Central memory CD4-positive, alpha-beta T cell (primary cell): ENCODE measurements at regions not wholly inside any gene's neighbourhood (a gene's known extent, or its start where the extent isn't known, plus 50 kb on each side); places are given as distances from the start of the nearest gene placed in this dataset.

Experiments used
- DNase-seq: peaks from one replicate; pipeline ENCODE4 v3.0.0; 2022

DNA sequence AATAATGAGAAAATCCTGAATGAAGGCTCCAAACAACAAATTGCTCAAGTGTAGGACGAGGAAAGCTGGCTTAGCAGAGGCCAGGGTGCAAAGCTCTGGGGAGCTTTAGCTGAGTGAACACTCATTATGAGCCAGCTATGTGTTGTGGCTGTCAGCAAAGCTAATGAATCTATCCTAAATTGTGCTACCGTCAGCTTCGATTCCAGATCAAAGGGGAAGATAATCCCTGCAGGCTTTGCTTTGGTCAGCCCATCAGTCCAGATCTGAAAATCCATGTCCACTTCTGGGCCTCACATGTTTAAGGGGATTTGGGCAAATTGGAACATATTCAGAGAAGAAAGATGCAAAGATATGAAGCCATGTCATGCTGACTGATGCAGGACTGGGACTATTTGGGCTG, 180.9 kb upstream of the ZBED5 start:
- DNase-seq = no peak

DNA sequence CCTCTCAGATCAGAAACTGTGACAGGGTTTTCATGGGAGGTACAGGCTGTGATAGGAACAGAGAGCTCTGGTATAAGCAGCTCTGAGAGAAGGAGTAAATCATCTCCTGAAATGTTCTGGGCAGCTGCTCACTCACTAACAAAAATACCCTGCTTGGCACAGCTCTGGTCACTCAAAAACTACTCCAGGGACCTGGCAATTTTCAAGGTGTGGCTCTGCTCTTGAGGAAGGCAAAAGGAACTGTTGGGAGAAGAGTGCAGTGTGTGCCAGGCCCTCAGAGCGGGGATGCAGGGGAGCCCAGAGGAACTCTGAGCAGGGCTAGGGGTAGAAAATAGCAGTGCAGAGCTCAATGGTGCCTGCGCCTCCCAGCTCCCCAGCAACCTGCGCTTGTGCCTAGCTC, 180.5 kb upstream of the ZBED5 start:
- no peak for DNase-seq

DNA sequence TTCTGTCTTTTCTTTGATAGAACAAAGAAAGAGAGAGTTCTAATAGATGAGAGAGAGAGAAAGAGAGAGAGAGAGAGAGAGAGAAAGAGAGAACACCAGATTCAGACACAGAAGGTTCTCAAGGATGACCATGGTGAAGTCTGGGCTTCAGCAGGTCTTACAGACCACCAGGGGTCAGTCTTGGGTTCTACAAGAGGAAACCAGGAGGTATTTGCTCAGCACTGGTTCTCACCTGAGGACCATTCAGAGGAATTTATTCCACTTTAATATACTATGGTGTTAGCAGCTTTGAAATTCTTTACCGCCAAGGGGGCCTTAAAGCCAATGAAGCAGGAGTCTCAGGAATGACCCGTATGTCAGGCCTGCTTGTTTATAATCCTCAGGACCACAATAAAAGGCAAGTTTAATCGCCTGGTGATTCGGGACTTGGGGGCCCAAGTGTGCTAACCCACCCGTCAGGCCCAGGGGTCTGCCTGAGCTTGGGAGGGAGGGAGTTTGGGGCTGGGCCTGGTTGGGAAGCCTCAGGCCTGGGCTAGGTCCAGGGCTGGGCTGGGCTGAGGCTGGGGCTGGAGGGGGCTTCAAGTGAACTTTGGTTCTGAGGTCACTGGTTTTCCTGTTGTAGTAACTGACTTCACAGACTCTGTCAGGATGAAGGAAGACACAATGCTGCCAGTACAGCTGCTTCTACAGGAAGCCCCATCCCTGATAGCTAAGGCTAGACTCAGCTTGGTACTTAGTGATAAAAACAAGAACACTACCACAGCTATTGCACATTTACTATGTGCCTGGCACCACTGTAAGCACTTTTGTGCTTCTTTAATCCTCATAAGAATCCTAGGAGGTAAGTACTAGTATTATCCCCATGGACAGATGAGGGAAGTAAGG, 179.2 kb upstream of the ZBED5 start:
- peak; percentile 57 for DNase-seq

DNA sequence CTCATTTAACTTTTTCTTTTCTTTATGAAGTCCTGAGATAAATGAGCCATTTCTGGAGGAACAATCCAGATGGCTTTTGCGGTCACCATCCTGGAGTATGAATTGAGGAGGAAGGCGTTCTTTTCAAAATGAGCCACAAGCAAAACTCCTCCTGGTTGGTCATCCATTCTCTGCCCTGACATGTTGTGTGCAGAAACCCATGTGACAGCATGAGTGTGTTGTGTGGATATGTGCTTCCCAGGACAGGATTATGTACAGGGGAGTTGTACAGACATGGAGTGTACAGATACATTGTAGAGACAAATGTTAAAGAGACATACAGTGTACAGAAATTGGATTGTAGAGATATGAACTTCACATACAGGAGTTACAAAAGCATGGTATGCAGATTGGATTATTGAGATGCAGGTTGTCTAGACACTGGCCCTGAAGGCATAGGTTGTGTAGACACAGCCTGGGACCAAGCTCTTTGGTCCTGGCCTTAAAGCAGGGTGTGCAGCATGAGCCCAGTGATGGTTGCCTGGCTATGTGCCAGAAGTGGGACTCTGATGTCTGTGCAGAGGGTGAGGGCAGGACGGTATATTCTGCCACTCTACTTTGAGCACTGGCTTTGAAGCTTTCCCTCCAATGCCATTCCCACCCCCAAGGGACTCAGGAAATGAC, 178.5 kb upstream of the ZBED5 start:
- no peak for DNase-seq

DNA sequence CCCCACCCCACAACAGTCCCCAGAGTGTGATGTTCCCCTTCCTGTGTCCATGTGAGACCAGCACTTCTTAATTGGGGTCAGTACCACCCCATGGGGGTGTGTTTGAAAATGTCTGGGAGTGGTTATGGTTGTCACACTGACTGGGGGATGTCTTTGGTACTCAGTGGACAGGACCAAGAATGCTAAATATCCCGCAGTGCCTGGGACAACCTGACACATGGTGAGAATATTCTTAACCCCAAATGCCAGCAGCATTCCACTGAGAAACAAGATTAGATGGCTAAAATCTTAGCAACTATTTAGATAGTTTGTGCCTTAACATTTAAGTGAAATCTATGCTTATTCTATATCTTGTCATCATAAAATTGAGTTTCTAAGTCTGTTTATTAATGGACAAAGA, 177.5 kb upstream of the ZBED5 start:
- no peak for DNase-seq

DNA sequence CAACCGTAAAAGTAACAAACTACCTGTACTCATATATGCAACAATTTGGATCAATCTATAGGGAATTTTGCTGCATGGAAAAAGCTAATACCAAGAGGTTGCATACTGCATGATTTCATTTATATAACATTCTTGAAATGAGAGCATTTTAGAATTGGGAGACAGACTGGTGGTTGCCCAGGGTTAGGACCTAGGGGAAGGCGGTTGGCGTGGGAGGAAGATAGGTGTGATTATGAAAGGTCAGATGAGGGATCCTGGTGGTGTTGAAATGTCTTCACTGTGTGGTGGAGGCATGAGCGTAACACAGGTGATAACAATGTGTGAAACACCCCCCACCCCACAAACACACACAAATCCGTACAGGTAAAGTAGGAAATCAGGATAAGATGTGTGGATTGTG, 176.6 kb upstream of the ZBED5 start:
- DNase-seq = no peak

DNA sequence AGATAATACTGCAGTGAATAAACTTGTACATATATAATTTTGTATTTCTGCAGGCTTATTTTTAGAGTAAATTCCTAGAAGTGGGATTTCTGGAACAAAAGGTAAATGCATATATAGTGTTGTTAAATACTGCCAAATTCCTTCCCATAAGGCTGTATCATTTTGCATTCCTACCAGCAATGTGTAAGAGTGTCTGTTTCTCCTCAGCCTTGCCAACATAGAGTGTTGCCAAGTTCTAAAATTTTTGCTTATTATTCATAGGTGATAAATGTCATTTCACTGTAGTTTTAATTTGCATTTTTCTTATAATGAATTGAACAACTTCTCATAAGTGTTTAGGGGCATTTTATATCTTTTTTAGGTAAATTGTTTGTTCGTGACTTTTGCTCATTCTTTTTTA, 174.2 kb upstream of the ZBED5 start:
- DNase-seq = no peak

DNA sequence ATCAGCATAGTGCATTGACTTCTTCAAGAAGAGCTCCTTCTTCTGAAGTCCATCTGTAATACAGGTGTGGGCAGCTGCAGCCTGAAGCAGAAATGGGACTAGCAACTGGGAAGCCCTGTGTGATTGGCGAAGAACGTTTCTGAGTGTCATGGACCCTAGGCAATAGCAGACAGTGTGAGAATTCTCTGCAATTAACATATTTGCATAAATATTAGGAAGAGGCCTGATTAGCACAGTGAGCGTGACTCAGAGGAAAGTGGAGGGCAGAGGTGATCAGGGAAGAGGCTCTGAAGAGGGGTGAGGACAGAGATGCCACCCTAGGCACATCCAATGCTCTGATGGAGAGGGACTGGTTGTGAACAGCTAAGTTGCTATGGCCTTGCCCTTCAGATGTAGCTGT, 171.2 kb upstream of the ZBED5 start:
- no peak for DNase-seq

DNA sequence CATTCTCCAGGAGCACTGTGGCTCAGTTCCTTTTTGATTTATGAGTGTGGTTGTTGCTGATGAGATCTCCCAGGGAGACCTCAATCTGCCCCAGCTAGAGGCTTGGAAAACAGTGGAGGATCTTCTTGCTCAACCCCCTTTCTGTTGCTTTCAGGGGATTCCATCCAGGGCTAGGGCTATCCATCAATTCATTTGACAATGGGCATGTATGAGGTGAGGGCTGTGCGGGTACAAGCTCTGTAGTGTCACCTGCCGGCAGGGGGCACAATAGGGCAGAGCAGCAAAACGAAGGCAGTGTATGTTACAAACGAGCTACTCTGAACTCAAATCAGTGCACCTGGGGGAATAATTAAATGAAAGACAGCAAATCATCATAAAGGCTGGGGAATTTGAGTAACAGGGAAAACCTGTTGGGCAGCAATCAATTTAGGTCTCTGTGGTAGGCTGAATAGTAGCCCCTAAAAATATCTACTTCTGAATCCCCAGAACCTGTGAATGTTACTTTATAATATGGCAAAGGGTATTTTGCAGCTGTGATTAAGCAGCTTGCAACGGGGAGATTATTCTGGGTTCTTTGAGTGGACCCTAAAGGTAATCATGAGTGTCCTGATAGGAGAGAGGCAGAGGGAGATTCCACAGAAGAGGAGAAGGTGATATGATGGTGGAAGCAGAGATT, 170.3 kb upstream of the ZBED5 start:
- peak; percentile 61 for DNase-seq

DNA sequence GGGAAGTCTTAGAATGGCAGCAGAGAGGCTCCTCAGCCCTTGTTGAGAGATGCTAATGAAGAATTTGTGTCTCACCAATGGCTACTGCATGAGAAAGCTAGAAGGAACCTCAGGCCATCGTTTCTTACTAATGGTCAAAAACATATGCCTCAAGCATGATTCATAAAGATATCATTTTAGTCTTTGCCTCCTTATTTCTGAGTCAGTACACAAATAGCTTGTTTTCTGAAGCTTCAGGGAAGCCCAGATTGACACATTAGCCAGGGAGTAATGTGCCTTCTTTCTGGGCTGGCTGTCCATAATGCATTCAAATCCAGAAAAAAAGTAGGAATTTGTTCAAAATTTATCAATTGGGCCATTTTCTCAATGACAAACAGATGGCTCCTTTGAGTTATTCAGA, 169.4 kb upstream of the ZBED5 start:
- no peak for DNase-seq

DNA sequence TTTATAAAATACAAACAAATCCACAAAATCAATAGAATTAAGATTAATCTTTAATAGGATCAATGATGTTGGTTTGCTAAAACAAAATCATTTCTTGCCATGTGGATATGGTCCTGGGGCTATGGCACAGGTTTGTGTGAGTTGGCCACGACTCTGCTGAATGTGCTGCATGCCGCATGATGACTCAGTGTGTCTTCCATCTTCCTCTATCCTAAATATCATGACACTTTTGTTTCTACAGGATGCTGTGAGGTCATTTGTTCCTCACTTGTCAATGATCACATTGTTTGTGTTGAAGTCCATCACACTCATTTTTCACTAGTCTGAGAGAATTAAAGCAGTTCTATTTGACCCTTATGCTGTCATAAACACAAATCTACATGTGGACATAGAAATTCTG, 167.2 kb upstream of the ZBED5 start:
- DNase-seq = no peak

DNA sequence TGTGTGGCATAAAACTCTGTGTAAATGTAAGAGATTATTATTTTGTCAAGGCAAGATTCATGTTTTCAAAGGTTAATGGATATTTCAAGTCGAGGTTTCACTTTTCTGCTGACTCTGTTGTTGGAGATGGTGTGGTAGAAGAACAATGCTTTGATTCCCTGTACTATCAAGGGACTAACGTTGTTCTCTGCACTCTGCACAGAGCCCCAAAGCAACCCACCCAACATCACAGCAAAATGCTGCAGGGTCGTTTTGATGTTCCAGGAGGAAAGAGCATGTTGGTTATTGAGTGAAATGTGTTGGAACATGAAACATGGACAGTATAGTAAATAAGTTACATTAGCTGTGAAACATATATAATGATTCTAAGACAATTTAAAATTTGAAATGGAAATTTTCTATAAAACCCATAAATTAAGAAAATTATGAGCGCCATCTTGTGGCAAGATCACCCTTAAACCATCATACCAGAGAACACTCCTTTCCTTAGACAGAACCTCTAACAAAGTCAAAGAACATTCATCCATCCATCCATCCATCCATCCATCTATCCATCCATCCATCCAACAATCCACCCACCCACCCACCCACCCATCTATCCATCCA, 164.4 kb upstream of the ZBED5 start:
- DNase-seq = peak; percentile 11

DNA sequence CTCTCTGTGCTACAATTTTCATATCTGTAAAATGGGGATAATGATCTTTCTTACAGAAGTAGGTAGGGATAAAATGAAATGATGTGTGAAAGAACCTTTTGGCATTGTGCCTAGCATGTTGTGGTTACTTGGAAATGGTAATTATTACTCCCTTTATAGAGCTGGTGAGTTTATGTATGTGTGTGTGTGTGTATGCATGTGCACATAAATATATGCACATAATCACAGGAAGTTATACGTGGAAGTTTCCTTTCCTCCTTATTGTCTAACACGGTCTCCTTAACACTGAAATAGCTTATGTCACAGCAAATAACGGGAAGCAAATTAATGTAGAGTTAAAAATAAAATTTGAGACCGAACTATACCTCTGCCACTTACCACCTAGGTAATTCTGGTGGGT, 163.7 kb upstream of the ZBED5 start:
- DNase-seq = no peak

DNA sequence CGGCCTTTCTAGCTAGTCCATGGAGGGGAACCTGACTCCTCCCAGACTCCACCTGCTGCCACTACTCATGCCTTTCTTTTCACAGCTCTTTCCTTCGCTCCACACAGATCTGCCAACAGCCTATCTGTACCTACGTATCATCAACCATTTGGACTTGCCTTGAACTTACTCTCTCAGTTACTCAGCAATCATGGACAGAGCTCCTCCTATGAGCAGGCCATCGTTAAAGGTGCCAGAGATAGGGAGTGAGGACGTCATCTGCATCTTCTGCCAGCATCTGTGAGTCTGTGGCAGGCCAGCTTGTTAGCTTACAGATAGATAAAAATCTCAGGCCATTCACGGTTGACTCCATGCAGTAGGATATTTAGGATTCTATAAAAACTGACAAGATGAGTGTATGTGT, 162.9 kb upstream of the ZBED5 start:
- DNase-seq = no peak

DNA sequence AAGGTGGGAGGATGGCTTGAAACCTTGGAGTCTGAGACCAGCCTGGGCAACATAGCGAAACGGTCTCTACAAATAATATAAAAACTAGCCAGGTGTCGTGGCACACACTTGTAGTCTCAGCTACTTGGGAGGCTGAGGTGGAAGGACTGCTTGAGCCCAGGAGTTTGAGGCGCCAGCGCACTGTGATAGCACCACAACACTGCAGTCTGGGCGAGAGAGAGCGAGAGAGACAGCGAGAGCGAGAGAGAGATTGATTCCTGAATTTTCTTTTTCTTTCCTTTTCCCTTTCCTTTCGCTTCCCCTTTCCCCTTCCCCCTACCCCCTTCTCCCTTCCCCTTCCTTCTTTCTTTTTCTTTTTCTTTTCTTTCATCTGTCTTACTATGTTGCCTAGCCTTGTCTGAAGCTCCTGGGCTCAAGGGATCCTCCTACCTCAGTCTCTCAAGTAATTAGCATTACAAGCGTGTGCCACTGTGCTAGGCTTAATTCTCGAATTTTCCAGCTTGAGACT, 162.4 kb upstream of the ZBED5 start:
- no peak for DNase-seq

DNA sequence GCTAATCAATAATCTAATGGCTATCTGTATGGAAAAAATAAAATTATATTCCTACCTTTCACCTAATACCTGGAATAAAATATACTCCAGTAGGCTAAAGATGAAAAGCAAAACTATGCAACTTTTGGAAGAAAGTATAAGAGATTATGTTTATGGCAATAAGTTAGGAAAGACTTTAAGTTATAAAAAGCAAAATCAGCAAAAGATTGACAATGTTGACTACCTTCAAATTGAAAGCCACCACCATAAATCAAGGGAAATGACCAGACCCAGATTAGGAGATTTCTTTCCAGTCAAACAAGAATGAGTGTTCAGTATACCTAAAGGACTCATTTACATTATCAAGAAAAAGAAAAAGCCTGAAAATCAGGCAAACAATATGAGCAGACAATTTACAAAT, 159.1 kb upstream of the ZBED5 start:
- no peak for DNase-seq

DNA sequence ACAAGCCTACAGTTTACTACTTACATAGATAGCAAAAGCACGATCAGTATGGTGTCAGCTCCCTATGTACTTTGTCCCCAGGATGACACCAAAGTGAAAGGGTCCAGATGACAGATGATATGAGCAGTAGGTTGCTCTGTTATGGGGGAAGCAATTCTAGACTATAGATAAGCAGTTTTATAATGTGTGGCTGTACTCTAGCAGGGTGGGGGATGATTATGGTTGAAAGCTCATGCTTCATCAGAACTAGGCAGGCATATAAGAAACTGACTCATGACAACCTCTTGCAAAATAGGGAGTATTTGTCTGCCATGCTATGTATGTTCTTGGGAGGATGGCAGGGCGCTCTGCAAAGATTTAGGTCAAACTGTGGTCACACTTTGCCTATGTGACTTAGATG, 158.2 kb upstream of the ZBED5 start:
- no peak for DNase-seq

DNA sequence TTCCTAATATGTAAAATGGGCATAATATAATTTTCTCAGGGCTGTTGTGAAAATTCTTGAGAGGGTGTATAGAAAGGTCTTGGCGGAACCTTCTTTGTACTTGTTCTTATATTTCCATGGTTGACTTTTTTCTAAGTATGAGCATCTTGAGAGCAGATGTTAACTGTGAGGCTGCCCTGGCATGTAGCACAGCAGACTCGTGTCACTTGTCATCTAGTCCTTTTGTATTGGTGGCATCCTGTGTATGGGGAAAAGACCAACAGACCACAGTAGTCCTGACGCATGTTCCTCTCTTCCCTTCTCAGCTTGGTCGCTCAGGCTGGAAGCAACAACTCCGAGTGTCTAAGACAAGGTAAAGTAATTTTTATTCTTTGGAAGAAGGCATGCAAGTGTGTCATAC, 153.8 kb upstream of the ZBED5 start:
- no peak for DNase-seq

DNA sequence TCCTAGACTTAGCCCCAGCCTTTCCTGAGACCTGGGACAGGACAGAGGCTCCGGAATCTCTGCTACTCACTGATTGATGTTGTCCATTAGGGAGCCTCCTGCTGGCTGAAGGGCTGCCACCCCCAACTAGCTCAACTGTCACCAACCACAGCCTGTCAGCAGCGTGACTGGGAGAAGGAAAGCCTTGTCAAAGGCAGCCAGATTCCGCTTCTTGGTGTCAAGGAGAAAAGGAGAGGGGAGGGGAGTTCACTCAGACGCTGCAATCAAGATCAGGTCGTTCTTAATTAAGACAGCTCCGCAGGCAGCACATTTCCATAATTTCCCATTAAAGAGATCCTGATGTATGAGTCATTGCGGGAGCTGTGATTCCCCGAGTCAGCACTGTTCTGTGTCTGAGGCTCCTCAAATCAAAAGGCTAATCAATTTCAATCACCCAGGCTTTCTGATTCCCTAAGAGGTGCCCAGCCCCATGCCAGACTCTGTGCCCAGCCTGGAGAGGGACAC, 152.8 kb upstream of the ZBED5 start:
- DNase-seq = no peak

DNA sequence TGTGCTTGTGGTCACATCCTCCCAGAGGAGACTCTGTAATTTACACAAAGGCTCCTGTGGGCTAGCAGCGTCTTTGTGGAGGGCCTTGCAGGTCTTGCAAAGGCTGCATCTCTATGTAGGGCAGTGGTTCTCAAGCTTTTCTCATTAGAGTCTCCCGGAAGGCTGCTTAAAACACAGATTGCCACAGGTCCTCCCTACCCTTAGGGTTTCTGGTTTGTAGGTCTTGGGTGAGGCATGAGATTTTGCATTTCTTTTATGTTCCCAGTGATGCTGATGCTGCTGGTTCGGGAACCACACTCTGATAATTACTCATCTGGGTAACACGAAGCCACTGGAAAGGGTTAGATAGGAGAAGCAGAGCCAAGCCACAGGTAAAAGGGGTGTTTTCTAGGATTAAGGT, 151.3 kb upstream of the ZBED5 start:
- DNase-seq = no peak

DNA sequence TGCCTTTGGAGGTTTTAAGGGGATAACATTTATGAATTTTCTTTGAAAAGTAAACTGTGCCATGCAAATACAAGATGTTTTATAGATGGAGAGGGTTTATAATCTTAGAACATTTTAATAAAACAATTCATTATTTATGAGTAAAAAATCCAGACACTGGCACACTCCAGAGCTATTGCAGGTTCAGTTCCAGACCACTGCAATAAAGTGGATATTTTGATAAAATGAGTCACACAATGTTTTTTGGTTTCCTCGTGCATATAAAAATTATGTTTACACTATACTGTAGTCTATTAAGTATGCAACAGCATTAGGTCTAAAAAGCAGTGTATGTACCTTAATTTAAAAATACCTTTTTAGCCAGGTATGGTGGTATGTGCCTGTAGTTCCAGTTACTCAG, 146.2 kb upstream of the ZBED5 start:
- DNase-seq = no peak

DNA sequence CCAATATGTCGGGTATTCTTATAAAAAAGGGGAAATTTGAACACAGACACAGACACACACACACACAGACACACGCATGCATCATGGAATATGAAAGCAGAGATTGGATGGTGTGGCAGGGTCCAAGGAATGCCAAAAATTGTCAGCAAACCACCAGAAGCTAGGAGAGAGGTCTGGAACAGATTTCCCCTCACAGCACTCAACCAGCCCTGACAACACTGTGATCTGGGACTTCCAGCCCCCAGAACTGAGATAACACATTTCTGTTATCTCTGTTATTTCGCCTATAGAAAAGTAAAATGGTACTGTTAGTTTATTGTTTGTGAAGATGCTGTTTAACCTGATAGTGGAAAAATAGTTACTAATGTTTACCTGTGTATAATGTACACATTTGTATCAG, 145.4 kb upstream of the ZBED5 start:
- DNase-seq = no peak
